H1 (cell line): ENCODE measurements at regions not wholly inside any gene's neighbourhood (a gene's known extent, or its start where the extent isn't known, plus 50 kb on each side); places are given as distances from the start of the nearest gene placed in this dataset.

Source experiments
- CTCF ChIA-PET: fragments of 300-600 bp; sonication (Branson Sonifier 250); formaldehyde crosslinking; loops from one replicate; lab custom pipeline; 2021; ENCODE audit not compliant: partially characterized antibody; lab: Charles Lee
- POLR2A ChIA-PET: fragments of 300-600 bp; sonication (Branson Sonifier 250); formaldehyde crosslinking; loops from one replicate; lab custom pipeline; 2021; ENCODE audit warnings: inconsistent platforms; ENCODE audit not compliant: partially characterized antibody; lab: Charles Lee
- DNase-seq, 2 experiments: peaks; one replicate each; pipeline versions ENCODE4 v3.0.0 to v3.0.0-alpha.2; 2010 to 2022; ENCODE audit warnings: low spot score in 2 of 2, low read depth in 1 of 2, mixed read lengths in 1 of 2
- FAIRE-seq: peaks from 2 replicates; lab custom pipeline; 2011; peaks lifted over from hg19 to GRCh38; lab: Jason Lieb, UNC
- H2AFZ ChIP-seq: 2 replicates; pipeline ENCODE4 v1.8.1; 2012; ENCODE audit warnings: low read length, inconsistent platforms
- H2AK5ac ChIP-seq: 2 replicates; pipeline ENCODE4 v1.6.1; 2013; ENCODE audit warnings: low read depth, low read length
- H2BK120ac ChIP-seq: replicated peaks from 2 replicates; pipeline ENCODE3; 2013; ENCODE audit warnings: low read depth, low read length, inconsistent platforms
- H2BK12ac ChIP-seq: 2 replicates; pipeline ENCODE4 v1.6.1; 2013; ENCODE audit warnings: low read depth, low read length
- H2BK15ac ChIP-seq: 2 replicates; pipeline ENCODE4 v1.6.1; 2013; ENCODE audit warnings: low read length
- H2BK20ac ChIP-seq: 2 replicates; pipeline ENCODE4 v1.6.1; 2013; ENCODE audit warnings: low read length
- H2BK5ac ChIP-seq: 2 replicates; pipeline ENCODE4 v1.6.1; 2013; ENCODE audit warnings: low read depth, low read length
- H3K14ac ChIP-seq: 2 replicates; pipeline ENCODE4 v1.6.1; 2013; ENCODE audit warnings: inconsistent platforms; ENCODE audit not compliant: insufficient read length
- H3K18ac ChIP-seq: 2 replicates; pipeline ENCODE4 v1.6.1; 2013; ENCODE audit warnings: low read length; ENCODE audit errors: extremely low read depth
- H3K23ac ChIP-seq: 2 replicates; pipeline ENCODE4 v1.6.1; 2013; ENCODE audit warnings: inconsistent platforms; ENCODE audit not compliant: insufficient read length
- H3K23me2 ChIP-seq: 2 replicates; pipeline ENCODE4 v1.6.1; 2013; ENCODE audit warnings: low read depth, low read length
- H3K27ac ChIP-seq: 2 replicates; pipeline ENCODE4 v1.6.1; 2011; ENCODE audit warnings: low read depth, low read length, inconsistent platforms
- H3K27me3 ChIP-seq, 4 experiments: replicated peaks in 1 of 4; 1 replicate in 1 of 4; 2 replicates in 3 of 4; pipeline versions ENCODE4 v1.6.1 to v1.8.1; 2011 to 2013; ENCODE audit warnings: low read length in 3 of 4, mild to moderate bottlenecking in 3 of 4, inconsistent platforms in 2 of 4, mixed read lengths in 2 of 4, moderate library complexity in 1 of 4; ENCODE audit not compliant: control insufficient read depth in 3 of 4, insufficient read depth in 3 of 4; ENCODE audit errors: extremely low read depth in 1 of 4
- H3K36me3 ChIP-seq, 4 experiments: 2 replicates each; pipeline versions ENCODE4 v1.6.1 to v1.8.1; 2011 to 2013; ENCODE audit warnings: mild to moderate bottlenecking in 4 of 4, low read length in 3 of 4, moderate library complexity in 2 of 4, control low read depth in 1 of 4, inconsistent platforms in 1 of 4; ENCODE audit not compliant: insufficient read depth in 4 of 4, control insufficient read depth in 2 of 4
- H3K4ac ChIP-seq: replicated peaks from 2 replicates; pipeline ENCODE3; 2013; ENCODE audit warnings: low read length, low read depth, mixed read lengths, inconsistent platforms; ENCODE audit not compliant: insufficient read length
- H3K4me1 ChIP-seq, 4 experiments: replicated peaks in 1 of 4; 1 replicate in 1 of 4; 2 replicates in 3 of 4; pipeline versions ENCODE4 v1.6.1 to v1.8.1; 2011 to 2013; ENCODE audit warnings: low read length in 3 of 4, inconsistent platforms in 2 of 4, mixed read lengths in 1 of 4; ENCODE audit not compliant: insufficient read depth in 4 of 4, control insufficient read depth in 3 of 4
- H3K4me2 ChIP-seq, 2 experiments: 2 replicates each; pipeline versions ENCODE4 v1.6.1 to v1.8.1; 2011 to 2013; ENCODE audit warnings: low read depth in 2 of 2, low read length in 2 of 2, control low read depth in 1 of 2, inconsistent platforms in 1 of 2, mild to moderate bottlenecking in 1 of 2; ENCODE audit not compliant: insufficient read depth in 1 of 2
- H3K4me3 ChIP-seq, 4 experiments: fragments of 200-600, 300-600 bp in 1 of 4; sonication (generic), shearing (Covaris generic), sonication (Bioruptor Twin) in 1 of 4; 2 replicates each; pipeline versions ENCODE4 v1.5.1 to v1.8.1; 2011 to 2016; ENCODE audit warnings: low read length in 4 of 4, low read depth in 3 of 4, control low read depth in 2 of 4, inconsistent platforms in 2 of 4, mild to moderate bottlenecking in 2 of 4, mixed read lengths in 1 of 4, moderate library complexity in 1 of 4; ENCODE audit not compliant: insufficient read depth in 2 of 4; ENCODE audit errors: extremely low read depth in 1 of 4
- H3K56ac ChIP-seq: replicated peaks from 2 replicates; pipeline ENCODE3; 2013; ENCODE audit warnings: low read depth, mild to moderate bottlenecking, mixed read lengths, low read length, inconsistent platforms; ENCODE audit not compliant: insufficient read length
- H3K79me1 ChIP-seq: 2 replicates; pipeline ENCODE4 v1.6.1; 2013; ENCODE audit warnings: low read depth, low read length, control low read depth
- H3K79me2 ChIP-seq, 2 experiments: 2 replicates each; pipeline versions ENCODE4 v1.6.1 to v1.8.1; 2012 to 2013; ENCODE audit warnings: low read length in 2 of 2, mild to moderate bottlenecking in 2 of 2, inconsistent platforms in 1 of 2; ENCODE audit not compliant: insufficient read depth in 2 of 2, control insufficient read depth in 1 of 2
- H3K9ac ChIP-seq, 4 experiments: replicated peaks in 1 of 4; 1 replicate in 1 of 4; 2 replicates in 3 of 4; pipeline versions ENCODE4 v1.6.1 to v1.8.1; 2011 to 2013; ENCODE audit warnings: low read depth in 3 of 4, low read length in 3 of 4, control low read depth in 2 of 4, mild to moderate bottlenecking in 2 of 4, moderate library complexity in 2 of 4, inconsistent platforms in 1 of 4; ENCODE audit errors: extremely low read depth in 1 of 4
- H3K9me3 ChIP-seq, 2 experiments: 2 replicates each; pipeline versions ENCODE4 v1.6.1 to v1.8.1; 2012 to 2013; ENCODE audit warnings: mild to moderate bottlenecking in 2 of 2, moderate library complexity in 2 of 2, control low read depth in 1 of 2, inconsistent platforms in 1 of 2, low read depth in 1 of 2, low read length in 1 of 2, mixed read lengths in 1 of 2; ENCODE audit not compliant: insufficient read depth in 2 of 2
- H4K20me1 ChIP-seq, 2 experiments: replicated peaks in 1 of 2; 2 replicates each; pipeline versions ENCODE3 to v1.8.1; 2011 to 2013; ENCODE audit warnings: inconsistent platforms in 2 of 2, low read length in 2 of 2, mild to moderate bottlenecking in 1 of 2; ENCODE audit not compliant: insufficient read depth in 2 of 2, control insufficient read depth in 1 of 2
- H4K5ac ChIP-seq: 2 replicates; pipeline ENCODE4 v1.6.1; 2013; ENCODE audit warnings: low read length, low read depth, mixed read lengths, inconsistent platforms; ENCODE audit not compliant: insufficient read length
- H4K8ac ChIP-seq: 2 replicates; pipeline ENCODE4 v1.8.0; 2013; ENCODE audit warnings: mild to moderate bottlenecking, moderate library complexity, low read length, inconsistent platforms; ENCODE audit not compliant: insufficient read depth; ENCODE audit errors: extremely low read depth
- H4K91ac ChIP-seq: replicated peaks from 2 replicates; pipeline ENCODE3; 2013; ENCODE audit warnings: low read length, mixed read lengths, inconsistent platforms; ENCODE audit not compliant: insufficient read length
- SRF ChIP-seq: IDR thresholded peaks from 2 replicates; pipeline ENCODE4 v1.6.1; 2011; ENCODE audit warnings: mild to moderate bottlenecking, low read depth, low read length, moderate library complexity
- TAF7 ChIP-seq: optimal IDR thresholded peaks from 2 replicates; pipeline ENCODE3; 2011; ENCODE audit warnings: low read depth, mild to moderate bottlenecking, inconsistent platforms, low read length, moderate library complexity, borderline replicate concordance
- USF2 ChIP-seq: IDR thresholded peaks from 2 replicates; pipeline ENCODE4 v1.6.1; 2011; ENCODE audit warnings: low read length, improper control_type of control experiment
- YY1 ChIP-seq: IDR thresholded peaks from 2 replicates; pipeline ENCODE4 v1.6.1; 2011; ENCODE audit warnings: low read depth, mild to moderate bottlenecking, low read length
- WGBS, 2 experiments: shearing (Covaris generic) in 1 of 2; methylation state at CpG; one replicate each; pipeline versions ENCODE4 v1.1.6 to v1.1.7; 2013 to 2015; ENCODE audit warnings: low lambda C conversion rate in 2 of 2, mixed read lengths in 2 of 2, inconsistent platforms in 1 of 2, low coverage in 1 of 2, missing lambda C conversion rate in 1 of 2; ENCODE audit not compliant: insufficient replicate concordance in 2 of 2, insufficient coverage in 1 of 2, insufficient read length in 1 of 2; ENCODE audit errors: extremely low coverage in 1 of 2, missing lambda C conversion rate in 1 of 2; 5-methylcytosine and 5-hydroxymethylcytosine counted together

- Histone ChIP-seq H3K79me1 (no peaks in the 10 kb centered on the region), H3K56ac (no peak overlapping the region), H3K4me1 (peaks cover 0 to 3% (median 1%) of the 10 kb centered on the region in 4 experiments; a peak in 2 of 7 replicates), H4K91ac (no peak overlapping the region), H4K20me1 (peaks cover 0 to 2% of the 10 kb centered on the region in 2 experiments), H2BK20ac (no peak overlapping the region), H4K8ac (no peak overlapping the region), H3K23ac (no peak overlapping the region), H3K14ac (no peak overlapping the region), H3K4ac (no peak overlapping the region), H3K4me2 (no peak overlapping the region), H3K23me2 (peaks cover 19% of the 10 kb centered on the region; the same call in 1 of the 2 replicates), H2BK5ac (no peak overlapping the region), H4K5ac (no peak overlapping the region), H3K4me3 (no peak overlapping the region), H2BK12ac (no peak overlapping the region), H2BK15ac (no peak overlapping the region), H3K79me2 (no peaks in the 10 kb centered on the region), H3K18ac (no peak overlapping the region), H2BK120ac (no peak overlapping the region), H2AK5ac (no peak overlapping the region), H3K36me3 (no peaks in the 10 kb centered on the region), H3K9ac (no peak overlapping the region), H2AFZ (no peak overlapping the region), H3K27me3 (no peaks in the 10 kb centered on the region), H3K9me3 (peaks cover 0 to 14% of the 10 kb centered on the region in 2 experiments; a peak in 2 of 4 replicates), H3K27ac (no peak overlapping the region)
- DNase-seq (no peak), FAIRE-seq (no peak)
- ChIA-PET POLR2A (no interaction called here), CTCF (no interaction called here)
- TF ChIP-seq USF2 = no peak
- TF ChIP-seq YY1 = no peak
- TF ChIP-seq TAF7 = no peak
- TF ChIP-seq SRF = no peak
- WGBS, 2 experiments = 81% methylated on average over 8 of the region's 8 CpGs; no CpG with 5 or more reads in 1 of the 2 experiments
Observed at GRCh38 chr15:91752081-91752785, 101.3 kb upstream of the SLCO3A1 start.
